ENCODE measurements at regions not wholly inside any gene's neighbourhood (a gene's known extent, or its start where the extent isn't known, plus 50 kb on each side); places are given as distances from the start of the nearest gene placed in this dataset.

DNA sequence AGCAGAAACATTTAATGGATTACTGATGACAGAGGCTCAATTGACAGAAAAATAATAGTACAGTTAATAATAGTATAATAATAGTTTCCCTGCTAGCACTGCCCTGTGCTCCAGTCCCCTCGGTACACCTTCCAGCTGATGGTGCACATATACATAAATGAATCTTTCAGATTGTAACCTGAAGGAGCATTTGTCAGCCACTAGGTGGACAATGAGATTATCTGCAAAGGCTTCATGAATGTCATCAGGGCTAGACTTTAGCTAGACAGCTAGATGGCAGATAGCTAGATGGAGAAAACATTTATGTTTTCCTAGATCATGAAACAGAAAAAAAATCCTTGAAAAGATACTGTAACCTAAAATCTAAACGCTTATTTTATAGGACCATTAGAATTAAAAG, 304.4 kb upstream of the SMC2 start:
- DNase-seq (ENCODE audit: low spot score) = no peak
- no peak for TF ChIP-seq CTCF (IDR thresholded peaks at IDR 0.05; ENCODE audit: unreplicated experiment)
- H3K9me3 Mint-ChIP-seq (ENCODE audit: unreplicated experiment) = peaks cover 25% of the 10 kb centered on the region
- H3K36me3 Mint-ChIP-seq (ENCODE audit: low read depth, unreplicated experiment) = no peaks in the 10 kb centered on the region
- no peaks in the 10 kb centered on the region for H3K4me1 Mint-ChIP-seq (ENCODE audit: unreplicated experiment)
- H3K4me3 Mint-ChIP-seq (ENCODE audit: unreplicated experiment) = no peak overlapping the region
- no peak overlapping the region for H3K27ac Mint-ChIP-seq (ENCODE audit: unreplicated experiment)
- H3K27me3 Mint-ChIP-seq (ENCODE audit: unreplicated experiment) = no peaks in the 10 kb centered on the region

- no peak for TF ChIP-seq CTCF (IDR thresholded peaks at IDR 0.05; ENCODE audit: unreplicated experiment)
- H3K9me3 Mint-ChIP-seq (ENCODE audit: unreplicated experiment) = peaks cover 4% of the 10 kb centered on the region
- H3K4me1 Mint-ChIP-seq (ENCODE audit: unreplicated experiment) = no peaks in the 10 kb centered on the region
These were observed 295.5 kb upstream of the SMC2 start for GRCh38 chr9:103798620-103799019.

DNA sequence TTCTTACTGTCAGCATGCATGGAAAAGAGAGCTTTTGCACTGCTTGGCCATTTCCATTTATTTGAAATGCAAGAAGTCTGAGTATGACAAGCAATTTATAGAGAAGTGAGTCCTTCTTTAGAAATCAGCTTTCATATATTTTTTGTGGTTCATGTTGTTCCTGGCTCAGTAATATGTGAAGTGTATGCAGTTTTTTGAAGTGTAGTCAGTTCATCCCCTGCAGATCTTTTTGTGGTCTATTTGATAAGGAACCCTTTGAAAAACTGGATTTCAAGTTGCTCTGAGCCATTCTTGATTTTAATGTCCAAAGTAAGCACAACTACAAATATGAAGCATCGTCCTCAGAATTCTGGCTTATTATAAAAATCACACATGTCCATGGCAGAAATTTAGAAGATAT, 294.1 kb upstream of the SMC2 start:
- H3K27me3 Mint-ChIP-seq (ENCODE audit: unreplicated experiment) = no peaks in the 10 kb centered on the region
- H3K4me1 Mint-ChIP-seq (ENCODE audit: unreplicated experiment) = no peaks in the 10 kb centered on the region
- TF ChIP-seq CTCF (IDR thresholded peaks at IDR 0.05; ENCODE audit: unreplicated experiment) = no peak
- H3K4me3 Mint-ChIP-seq (ENCODE audit: unreplicated experiment) = no peak overlapping the region
- H3K36me3 Mint-ChIP-seq (ENCODE audit: low read depth, unreplicated experiment) = no peaks in the 10 kb centered on the region
- H3K27ac Mint-ChIP-seq (ENCODE audit: unreplicated experiment) = no peak overlapping the region
- DNase-seq (ENCODE audit: low spot score) = no peak
- peaks cover 11% of the 10 kb centered on the region for H3K9me3 Mint-ChIP-seq (ENCODE audit: unreplicated experiment)

More at GRCh38 chr9:103798620-103799019, 295.5 kb upstream of the SMC2 start:
- Mint-ChIP-seq H3K36me3 (ENCODE audit: low read depth, unreplicated experiment) (no peaks in the 10 kb centered on the region), H3K27me3 (ENCODE audit: unreplicated experiment) (no peaks in the 10 kb centered on the region), H3K4me3 (ENCODE audit: unreplicated experiment) (no peak overlapping the region), H3K27ac (ENCODE audit: unreplicated experiment) (no peak overlapping the region)
- no peak for DNase-seq (ENCODE audit: low spot score)

DNA sequence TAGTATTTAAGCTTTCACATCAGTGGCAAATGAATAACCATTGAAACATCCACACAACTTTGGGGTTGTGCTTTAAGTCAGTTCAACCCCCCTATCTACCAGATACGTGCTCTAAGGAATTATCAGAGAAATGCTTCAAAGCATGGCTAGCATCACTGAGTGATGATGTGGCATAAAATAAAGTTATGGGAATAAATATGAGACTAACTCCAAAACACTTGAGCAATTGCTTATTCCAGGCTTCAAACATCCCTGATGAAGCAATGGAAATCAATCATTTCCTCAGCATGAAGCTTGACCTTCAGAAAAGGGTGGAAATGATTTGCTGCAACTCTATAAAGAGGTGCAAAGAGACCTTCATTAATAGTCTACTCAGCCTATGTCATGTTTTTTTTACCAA, 292.0 kb upstream of the SMC2 start:
- Mint-ChIP-seq H3K9me3 (ENCODE audit: unreplicated experiment) (peaks cover 13% of the 10 kb centered on the region), H3K36me3 (ENCODE audit: low read depth, unreplicated experiment) (no peaks in the 10 kb centered on the region)

GRCh38 chr9:103803245-103803644, 290.9 kb upstream of the SMC2 start:
- Mint-ChIP-seq H3K4me3 (ENCODE audit: unreplicated experiment) (no peak overlapping the region), H3K27me3 (ENCODE audit: unreplicated experiment) (no peaks in the 10 kb centered on the region), H3K4me1 (ENCODE audit: unreplicated experiment) (no peaks in the 10 kb centered on the region), H3K36me3 (ENCODE audit: low read depth, unreplicated experiment) (no peaks in the 10 kb centered on the region), H3K27ac (ENCODE audit: unreplicated experiment) (no peak overlapping the region), H3K9me3 (ENCODE audit: unreplicated experiment) (peaks cover 18% of the 10 kb centered on the region)
- no peak for TF ChIP-seq CTCF (IDR thresholded peaks at IDR 0.05; ENCODE audit: unreplicated experiment)
- DNase-seq (ENCODE audit: low spot score) = no peak

More for the DNA sequence above, 292.0 kb upstream of the SMC2 start:
- DNase-seq (ENCODE audit: low spot score) = no peak
- no peaks in the 10 kb centered on the region for H3K27me3 Mint-ChIP-seq (ENCODE audit: unreplicated experiment)
- H3K4me1 Mint-ChIP-seq (ENCODE audit: unreplicated experiment) = no peaks in the 10 kb centered on the region
- no peak for TF ChIP-seq CTCF (IDR thresholded peaks at IDR 0.05; ENCODE audit: unreplicated experiment)
- no peak overlapping the region for H3K27ac Mint-ChIP-seq (ENCODE audit: unreplicated experiment)
- H3K4me3 Mint-ChIP-seq (ENCODE audit: unreplicated experiment) = no peak overlapping the region
